Loucy (cell line): ENCODE measurements at regions not wholly inside any gene's neighbourhood (a gene's known extent, or its start where the extent isn't known, plus 50 kb on each side); places are given as distances from the start of the nearest gene placed in this dataset.

Experiments used
- H2AFZ ChIP-seq: fragments of 200-600 bp; sonication (generic); 2 replicates; pipeline ENCODE4 v1.6.0; 2016; ENCODE audit warnings: antibody characterized with exemption, mild to moderate bottlenecking, low read length, moderate library complexity
- H3F3A ChIP-seq: fragments of 200-600 bp; 2 replicates; pipeline ENCODE4 v1.6.0; 2016; ENCODE audit warnings: antibody characterized with exemption, low read depth, mild to moderate bottlenecking
- H3K27me3 ChIP-seq: fragments of 200-600 bp; sonication (generic); 2 replicates; pipeline ENCODE4 v1.6.1; 2014; ENCODE audit warnings: low read length, mild to moderate bottlenecking; ENCODE audit not compliant: insufficient read depth, poor library complexity, severe bottlenecking
- H3K36me3 ChIP-seq: fragments of 200-600 bp; sonication (generic); 2 replicates; pipeline ENCODE4 v1.6.1; 2016; ENCODE audit warnings: low read length; ENCODE audit not compliant: insufficient read depth
- H3K4me1 ChIP-seq: fragments of 200-600 bp; sonication (generic); 2 replicates; pipeline ENCODE4 v1.5.1; 2014; ENCODE audit warnings: low read length, mild to moderate bottlenecking; ENCODE audit not compliant: insufficient read depth, poor library complexity, severe bottlenecking
- H3K4me2 ChIP-seq: fragments of 200-600 bp; sonication (generic); 2 replicates; pipeline ENCODE4 v1.6.0; 2014; ENCODE audit warnings: antibody characterized with exemption, low read length, low read depth, mild to moderate bottlenecking; ENCODE audit not compliant: poor library complexity, severe bottlenecking
- H3K4me3 ChIP-seq: fragments of 200-600 bp; sonication (generic); 2 replicates; pipeline ENCODE4 v1.5.1; 2014; ENCODE audit warnings: low read length, mild to moderate bottlenecking, mixed read lengths; ENCODE audit not compliant: poor library complexity, severe bottlenecking
- H3K79me2 ChIP-seq: fragments of 200-600 bp; sonication (generic); 2 replicates; pipeline ENCODE4 v1.6.1; 2014; ENCODE audit warnings: low read length; ENCODE audit not compliant: insufficient read depth
- H3K9ac ChIP-seq: fragments of 200-600 bp; sonication (generic); 2 replicates; pipeline ENCODE4 v1.6.0; 2014; ENCODE audit warnings: mild to moderate bottlenecking, low read depth, low read length, moderate library complexity; ENCODE audit not compliant: poor library complexity, severe bottlenecking
- H3K9me2 ChIP-seq: fragments of 200-600 bp; sonication (generic); replicated peaks from 2 replicates; pipeline ENCODE4 v1.6.1; 2016; ENCODE audit warnings: low read depth, low read length, mixed read lengths
- H3K9me3 ChIP-seq: fragments of 200-600 bp; sonication (generic); 2 replicates; pipeline ENCODE4 v1.6.1; 2014; ENCODE audit warnings: mild to moderate bottlenecking, antibody characterized with exemption, low read length, low read depth; ENCODE audit not compliant: insufficient read depth
- H4K20me1 ChIP-seq: fragments of 200-600 bp; sonication (generic); 2 replicates; pipeline ENCODE4 v1.6.0; 2014; ENCODE audit warnings: antibody characterized with exemption, low read length, mild to moderate bottlenecking; ENCODE audit not compliant: insufficient read depth, poor library complexity, severe bottlenecking
- EZH2phosphoT487 ChIP-seq: fragments of 200-600 bp; IDR thresholded peaks from 2 replicates; pipeline ENCODE4 v1.6.1; 2018; ENCODE audit warnings: antibody characterized with exemption, mild to moderate bottlenecking, moderate library complexity, borderline replicate concordance
- TF ChIP-seq, protein P1 (sequence below): fragments of 200-600 bp; sonication (generic); conservative IDR thresholded peaks from 2 replicates; pipeline ENCODE4 v1.5.1; 2014; ENCODE audit warnings: mild to moderate bottlenecking, antibody characterized with exemption, low read length

DNA sequence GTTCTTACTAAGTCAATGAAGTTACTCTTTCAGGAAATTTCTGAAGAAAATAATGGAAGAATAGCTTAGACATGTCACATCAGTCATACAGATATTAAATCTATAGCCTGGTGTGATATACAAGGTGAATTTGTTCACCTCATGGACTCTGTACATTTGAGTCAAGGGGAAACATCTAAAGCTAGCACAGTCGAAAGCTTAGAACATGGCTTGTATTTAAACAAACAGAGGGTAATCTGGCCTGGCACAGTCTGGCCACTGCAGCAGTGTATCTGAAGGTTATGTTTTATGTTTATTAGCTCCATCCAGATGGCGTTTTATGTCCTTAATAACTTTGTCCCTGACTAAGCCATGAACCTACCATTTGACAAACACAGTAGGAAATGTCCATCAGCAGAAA, 817.3 kb downstream of the SATB2 start:
- Histone ChIP-seq H3K27me3 (no peaks in the 10 kb centered on the region), H3K9me3 (no peaks in the 10 kb centered on the region), H3K9me2 (no peaks in the 10 kb centered on the region), H3F3A (no peaks in the 10 kb centered on the region), H4K20me1 (no peaks in the 10 kb centered on the region), H3K9ac (no peak overlapping the region), H2AFZ (no peak overlapping the region), H3K36me3 (no peaks in the 10 kb centered on the region), H3K4me2 (no peak overlapping the region), H3K4me1 (no peaks in the 10 kb centered on the region), H3K4me3 (no peak overlapping the region), H3K79me2 (no peaks in the 10 kb centered on the region)
- TF ChIP-seq, protein P1, sequence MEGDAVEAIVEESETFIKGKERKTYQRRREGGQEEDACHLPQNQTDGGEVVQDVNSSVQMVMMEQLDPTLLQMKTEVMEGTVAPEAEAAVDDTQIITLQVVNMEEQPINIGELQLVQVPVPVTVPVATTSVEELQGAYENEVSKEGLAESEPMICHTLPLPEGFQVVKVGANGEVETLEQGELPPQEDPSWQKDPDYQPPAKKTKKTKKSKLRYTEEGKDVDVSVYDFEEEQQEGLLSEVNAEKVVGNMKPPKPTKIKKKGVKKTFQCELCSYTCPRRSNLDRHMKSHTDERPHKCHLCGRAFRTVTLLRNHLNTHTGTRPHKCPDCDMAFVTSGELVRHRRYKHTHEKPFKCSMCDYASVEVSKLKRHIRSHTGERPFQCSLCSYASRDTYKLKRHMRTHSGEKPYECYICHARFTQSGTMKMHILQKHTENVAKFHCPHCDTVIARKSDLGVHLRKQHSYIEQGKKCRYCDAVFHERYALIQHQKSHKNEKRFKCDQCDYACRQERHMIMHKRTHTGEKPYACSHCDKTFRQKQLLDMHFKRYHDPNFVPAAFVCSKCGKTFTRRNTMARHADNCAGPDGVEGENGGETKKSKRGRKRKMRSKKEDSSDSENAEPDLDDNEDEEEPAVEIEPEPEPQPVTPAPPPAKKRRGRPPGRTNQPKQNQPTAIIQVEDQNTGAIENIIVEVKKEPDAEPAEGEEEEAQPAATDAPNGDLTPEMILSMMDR = no peak
- no peak for TF ChIP-seq EZH2phosphoT487

DNA sequence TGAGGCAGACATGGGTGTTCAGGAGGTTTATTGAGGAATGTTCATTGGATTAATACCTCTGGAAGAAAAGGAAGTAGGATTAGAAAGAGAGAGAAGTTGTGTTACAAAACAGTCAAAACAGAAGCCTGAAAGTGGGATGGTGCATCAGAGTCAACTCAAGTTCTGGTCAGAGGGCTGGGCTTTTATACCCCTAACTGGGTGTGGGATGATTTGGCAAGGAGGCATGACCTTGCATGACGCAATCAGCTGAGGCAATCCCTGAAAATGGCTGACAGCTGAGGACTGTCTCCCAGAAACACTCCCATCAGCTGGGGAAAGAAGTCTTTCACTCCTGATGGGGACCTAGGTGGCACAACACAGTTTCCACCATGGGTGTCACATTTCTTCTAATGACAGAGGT, 818.2 kb downstream of the SATB2 start:
- H3K4me3 ChIP-seq = no peak overlapping the region
- no peaks in the 10 kb centered on the region for H3K27me3 ChIP-seq
- H3K79me2 ChIP-seq = no peaks in the 10 kb centered on the region
- H3K4me2 ChIP-seq = no peak overlapping the region
- no peaks in the 10 kb centered on the region for H4K20me1 ChIP-seq
- H3K36me3 ChIP-seq = no peaks in the 10 kb centered on the region
- H3K9me2 ChIP-seq = no peaks in the 10 kb centered on the region
- TF ChIP-seq, protein P1 = no peak
- no peak for TF ChIP-seq EZH2phosphoT487
- no peaks in the 10 kb centered on the region for H3F3A ChIP-seq
- no peak overlapping the region for H2AFZ ChIP-seq
- no peak overlapping the region for H3K9ac ChIP-seq
- H3K9me3 ChIP-seq = no peaks in the 10 kb centered on the region
- H3K4me1 ChIP-seq = no peaks in the 10 kb centered on the region

GRCh38 chr2:198638577-198638976, 819.2 kb downstream of the SATB2 start:
- TF ChIP-seq, protein P1 = no peak
- TF ChIP-seq EZH2phosphoT487 = no peak
- Histone ChIP-seq H3K9ac (no peak overlapping the region), H4K20me1 (no peaks in the 10 kb centered on the region), H3K9me3 (no peaks in the 10 kb centered on the region), H3F3A (no peaks in the 10 kb centered on the region), H3K27me3 (no peaks in the 10 kb centered on the region), H3K4me1 (no peaks in the 10 kb centered on the region), H3K4me3 (no peak overlapping the region), H3K4me2 (no peak overlapping the region), H2AFZ (no peak overlapping the region), H3K36me3 (no peaks in the 10 kb centered on the region), H3K79me2 (no peaks in the 10 kb centered on the region), H3K9me2 (no peaks in the 10 kb centered on the region)
